ENCODE measurements at regions not wholly inside any gene's neighbourhood (a gene's known extent, or its start where the extent isn't known, plus 50 kb on each side); places are given as distances from the start of the nearest gene placed in this dataset.

- no peak for DNase-seq
- ChIA-PET POLR2A (no interaction called here), CTCF (no interaction called here)
- H3K27me3 ChIP-seq (replicated peaks in 2 of 5; ENCODE audit: control insufficient read depth in 4 of 5, insufficient read depth in 5 of 5, low read length in 4 of 5) = no peaks in the 10 kb centered on the region
- H3K9me3 ChIP-seq (ENCODE audit: control extremely low read depth in 1 of 5, control insufficient read depth in 4 of 5, insufficient read depth in 2 of 5, low read depth in 1 of 5, low read length in 4 of 5) = no peaks in the 10 kb centered on the region
- H3K27ac ChIP-seq (ENCODE audit: insufficient read depth in 1 of 2, low read depth in 1 of 2, low read length in 2 of 2, poor library complexity in 1 of 2, severe bottlenecking in 2 of 2) = no peak overlapping the region
- no peaks in the 10 kb centered on the region for H3K36me3 ChIP-seq (ENCODE audit: control insufficient read depth in 4 of 4, insufficient read depth in 4 of 4, low read length in 3 of 4)
- WGBS (ENCODE audit: insufficient coverage) = 83% methylated on average over 2 of the region's 7 CpGs
- H3K4me3 ChIP-seq (ENCODE audit: control insufficient read depth in 1 of 7, extremely low read depth in 1 of 7, insufficient read depth in 4 of 7, low read depth in 2 of 7, low read length in 6 of 7) = no peak overlapping the region
- no peaks in the 10 kb centered on the region for H3K4me1 ChIP-seq (ENCODE audit: control extremely low read depth in 1 of 4, control insufficient read depth in 4 of 4, insufficient read depth in 4 of 4, low read length in 3 of 4)
Measured at GRCh38 chr21:16650714-16651366, 862.0 kb upstream of the CXADR start.

DNA sequence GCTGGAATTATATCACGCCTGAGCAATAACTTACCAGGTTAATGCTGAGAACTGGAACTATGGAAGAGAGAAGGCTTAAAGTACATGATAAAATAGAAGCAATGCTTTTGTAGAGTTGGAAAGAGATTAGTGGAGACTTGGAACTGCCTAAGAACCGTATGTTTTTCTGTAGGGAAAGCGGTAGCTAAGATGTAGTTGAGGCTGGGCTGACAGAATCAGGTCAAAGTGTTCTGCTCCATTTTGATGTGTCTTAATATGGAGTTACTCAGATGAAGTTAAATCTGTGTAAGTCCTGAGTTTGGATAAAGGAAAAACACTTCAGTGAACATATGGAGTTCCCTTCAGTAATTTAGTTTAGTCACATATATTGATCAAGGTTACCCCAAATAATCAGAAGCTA is 860.9 kb upstream of the CXADR start:
- no peaks in the 10 kb centered on the region for H3K4me1 ChIP-seq (ENCODE audit: control extremely low read depth in 1 of 4, control insufficient read depth in 4 of 4, insufficient read depth in 4 of 4, low read length in 3 of 4)
- no peak overlapping the region for H3K4me3 ChIP-seq (ENCODE audit: control insufficient read depth in 1 of 7, extremely low read depth in 1 of 7, insufficient read depth in 4 of 7, low read depth in 2 of 7, low read length in 6 of 7)
- POLR2A ChIA-PET = no interaction called here
- WGBS (ENCODE audit: insufficient coverage) = 100% methylated on average over 3 of the region's 3 CpGs
- H3K36me3 ChIP-seq (ENCODE audit: control insufficient read depth in 4 of 4, insufficient read depth in 4 of 4, low read length in 3 of 4) = no peaks in the 10 kb centered on the region
- H3K9me3 ChIP-seq (ENCODE audit: control extremely low read depth in 1 of 5, control insufficient read depth in 4 of 5, insufficient read depth in 2 of 5, low read depth in 1 of 5, low read length in 4 of 5) = no peaks in the 10 kb centered on the region
- CTCF ChIA-PET = no interaction called here
- DNase-seq = no peak
- H3K27ac ChIP-seq (ENCODE audit: insufficient read depth in 1 of 2, low read depth in 1 of 2, low read length in 2 of 2, poor library complexity in 1 of 2, severe bottlenecking in 2 of 2) = no peak overlapping the region
- no peaks in the 10 kb centered on the region for H3K27me3 ChIP-seq (replicated peaks in 2 of 5; ENCODE audit: control insufficient read depth in 4 of 5, insufficient read depth in 5 of 5, low read length in 4 of 5)

DNA sequence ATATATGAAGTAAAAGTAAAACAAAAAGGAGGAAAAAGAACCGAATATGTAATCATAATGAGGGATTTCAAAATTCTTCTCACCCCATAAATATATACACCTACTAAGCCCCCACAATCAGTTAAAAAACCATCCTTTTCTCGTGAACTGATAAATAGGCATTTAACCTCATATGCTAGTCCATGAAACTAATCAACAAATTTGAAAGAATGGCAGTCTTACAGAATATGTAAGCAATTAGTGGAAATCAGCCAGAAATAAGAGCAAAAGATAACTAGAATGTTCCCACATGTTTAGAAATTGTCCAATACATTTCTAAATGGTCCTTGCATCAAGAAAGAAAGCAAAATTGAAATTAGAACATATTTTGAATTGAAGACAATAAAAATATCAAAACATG is 849.4 kb upstream of the CXADR start:
- no peak overlapping the region for H3K27ac ChIP-seq (ENCODE audit: insufficient read depth in 1 of 2, low read depth in 1 of 2, low read length in 2 of 2, poor library complexity in 1 of 2, severe bottlenecking in 2 of 2)
- CTCF ChIA-PET = no interaction called here
- H3K27me3 ChIP-seq (replicated peaks in 2 of 5; ENCODE audit: control insufficient read depth in 4 of 5, insufficient read depth in 5 of 5, low read length in 4 of 5) = no peaks in the 10 kb centered on the region
- POLR2A ChIA-PET = no interaction called here
- H3K36me3 ChIP-seq (ENCODE audit: control insufficient read depth in 4 of 4, insufficient read depth in 4 of 4, low read length in 3 of 4) = no peaks in the 10 kb centered on the region
- H3K4me3 ChIP-seq (ENCODE audit: control insufficient read depth in 1 of 7, extremely low read depth in 1 of 7, insufficient read depth in 4 of 7, low read depth in 2 of 7, low read length in 6 of 7) = no peak overlapping the region
- no peak for DNase-seq
- H3K4me1 ChIP-seq (ENCODE audit: control extremely low read depth in 1 of 4, control insufficient read depth in 4 of 4, insufficient read depth in 4 of 4, low read length in 3 of 4) = no peaks in the 10 kb centered on the region
- no peaks in the 10 kb centered on the region for H3K9me3 ChIP-seq (ENCODE audit: control extremely low read depth in 1 of 5, control insufficient read depth in 4 of 5, insufficient read depth in 2 of 5, low read depth in 1 of 5, low read length in 4 of 5)
- no CpG with 5 or more reads among the region's 2 CpGs for WGBS (ENCODE audit: insufficient coverage)

DNA sequence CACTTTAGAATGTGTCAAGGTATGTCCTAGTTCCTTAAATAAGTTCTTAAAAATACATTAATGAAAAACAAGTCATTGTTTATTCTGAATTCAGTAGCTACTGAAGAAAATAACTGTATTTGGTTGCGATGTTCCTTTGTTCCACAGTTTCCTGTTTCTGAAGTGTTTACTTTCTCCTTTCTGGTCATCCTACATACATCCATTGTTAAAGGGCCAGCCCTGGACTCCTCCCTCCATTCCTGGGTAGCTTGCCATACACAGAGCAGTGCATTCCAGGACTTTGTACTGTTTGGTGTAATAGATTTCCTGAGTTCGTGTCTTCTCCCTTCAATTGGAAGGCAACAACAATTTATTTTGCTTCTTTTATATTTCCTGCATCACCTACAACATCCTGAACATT is 845.4 kb upstream of the CXADR start:
- H3K36me3 ChIP-seq (ENCODE audit: control insufficient read depth in 4 of 4, insufficient read depth in 4 of 4, low read length in 3 of 4) = no peaks in the 10 kb centered on the region
- WGBS (ENCODE audit: insufficient coverage) = 100% methylated on average over 1 of the region's 2 CpGs
- H3K4me3 ChIP-seq (ENCODE audit: control insufficient read depth in 1 of 7, extremely low read depth in 1 of 7, insufficient read depth in 4 of 7, low read depth in 2 of 7, low read length in 6 of 7) = no peak overlapping the region
- no peak overlapping the region for H3K27ac ChIP-seq (ENCODE audit: insufficient read depth in 1 of 2, low read depth in 1 of 2, low read length in 2 of 2, poor library complexity in 1 of 2, severe bottlenecking in 2 of 2)
- H3K9me3 ChIP-seq (ENCODE audit: control extremely low read depth in 1 of 5, control insufficient read depth in 4 of 5, insufficient read depth in 2 of 5, low read depth in 1 of 5, low read length in 4 of 5) = no peaks in the 10 kb centered on the region
- CTCF ChIA-PET = no interaction called here
- DNase-seq = no peak
- no peaks in the 10 kb centered on the region for H3K27me3 ChIP-seq (replicated peaks in 2 of 5; ENCODE audit: control insufficient read depth in 4 of 5, insufficient read depth in 5 of 5, low read length in 4 of 5)
- POLR2A ChIA-PET = no interaction called here
- no peaks in the 10 kb centered on the region for H3K4me1 ChIP-seq (ENCODE audit: control extremely low read depth in 1 of 4, control insufficient read depth in 4 of 4, insufficient read depth in 4 of 4, low read length in 3 of 4)

DNA sequence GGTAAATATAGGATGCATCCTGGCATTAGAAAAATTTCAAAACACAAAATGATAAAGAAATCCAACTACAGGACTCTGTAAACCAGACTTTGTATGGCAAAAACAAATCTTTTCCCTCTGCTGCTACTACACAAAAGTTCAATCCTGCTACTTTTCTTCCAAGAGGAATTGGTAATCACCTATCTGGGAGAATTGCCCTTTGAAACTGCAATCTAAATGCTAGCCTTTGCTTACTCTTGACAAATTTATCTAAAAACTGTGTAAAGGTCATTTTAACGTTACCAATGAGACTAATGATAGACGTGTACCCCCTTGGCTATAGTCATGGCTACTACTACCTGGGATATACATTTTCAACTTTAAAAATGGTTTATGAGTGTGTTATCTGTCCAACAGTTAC is 837.9 kb upstream of the CXADR start:
- Histone ChIP-seq H3K4me3 (ENCODE audit: control insufficient read depth in 1 of 7, extremely low read depth in 1 of 7, insufficient read depth in 4 of 7, low read depth in 2 of 7, low read length in 6 of 7) (no peak overlapping the region), H3K36me3 (ENCODE audit: control insufficient read depth in 4 of 4, insufficient read depth in 4 of 4, low read length in 3 of 4) (no peaks in the 10 kb centered on the region), H3K9me3 (ENCODE audit: control extremely low read depth in 1 of 5, control insufficient read depth in 4 of 5, insufficient read depth in 2 of 5, low read depth in 1 of 5, low read length in 4 of 5) (no peaks in the 10 kb centered on the region), H3K4me1 (ENCODE audit: control extremely low read depth in 1 of 4, control insufficient read depth in 4 of 4, insufficient read depth in 4 of 4, low read length in 3 of 4) (no peaks in the 10 kb centered on the region), H3K27ac (ENCODE audit: insufficient read depth in 1 of 2, low read depth in 1 of 2, low read length in 2 of 2, poor library complexity in 1 of 2, severe bottlenecking in 2 of 2) (no peak overlapping the region), H3K27me3 (replicated peaks in 2 of 5; ENCODE audit: control insufficient read depth in 4 of 5, insufficient read depth in 5 of 5, low read length in 4 of 5) (no peaks in the 10 kb centered on the region)
- ChIA-PET CTCF (no interaction called here), POLR2A (no interaction called here)
- DNase-seq = no peak
- WGBS (ENCODE audit: insufficient coverage) = no CpG with 5 or more reads among the region's 2 CpGs

DNA sequence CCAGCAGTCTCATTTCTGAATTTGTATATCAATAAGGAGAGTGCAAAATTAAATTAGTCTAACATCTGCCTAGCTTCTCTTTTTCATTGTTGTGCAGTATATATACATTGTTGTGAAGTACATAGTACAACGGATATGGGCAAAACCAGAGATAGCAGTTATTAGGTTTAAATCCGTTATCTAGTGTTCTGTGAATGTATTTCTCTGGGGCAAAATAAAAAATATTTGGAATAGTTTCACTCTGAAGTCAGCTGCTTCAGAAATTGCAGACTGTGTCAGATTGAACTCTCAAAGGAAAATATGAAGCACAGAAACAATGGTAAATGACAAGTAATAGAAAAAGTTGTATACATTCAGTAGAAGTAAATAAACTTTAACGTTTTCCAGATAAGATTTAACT is 836.5 kb upstream of the CXADR start:
- ChIA-PET POLR2A (no interaction called here), CTCF (no interaction called here)
- Histone ChIP-seq H3K27me3 (replicated peaks in 2 of 5; ENCODE audit: control insufficient read depth in 4 of 5, insufficient read depth in 5 of 5, low read length in 4 of 5) (no peaks in the 10 kb centered on the region), H3K36me3 (ENCODE audit: control insufficient read depth in 4 of 4, insufficient read depth in 4 of 4, low read length in 3 of 4) (no peaks in the 10 kb centered on the region), H3K27ac (ENCODE audit: insufficient read depth in 1 of 2, low read depth in 1 of 2, low read length in 2 of 2, poor library complexity in 1 of 2, severe bottlenecking in 2 of 2) (no peak overlapping the region), H3K4me3 (ENCODE audit: control insufficient read depth in 1 of 7, extremely low read depth in 1 of 7, insufficient read depth in 4 of 7, low read depth in 2 of 7, low read length in 6 of 7) (no peak overlapping the region), H3K4me1 (ENCODE audit: control extremely low read depth in 1 of 4, control insufficient read depth in 4 of 4, insufficient read depth in 4 of 4, low read length in 3 of 4) (no peaks in the 10 kb centered on the region), H3K9me3 (ENCODE audit: control extremely low read depth in 1 of 5, control insufficient read depth in 4 of 5, insufficient read depth in 2 of 5, low read depth in 1 of 5, low read length in 4 of 5) (no peaks in the 10 kb centered on the region)
- no peak for DNase-seq
- 100% methylated on average over 2 of the region's 3 CpGs for WGBS (ENCODE audit: insufficient coverage)

DNA sequence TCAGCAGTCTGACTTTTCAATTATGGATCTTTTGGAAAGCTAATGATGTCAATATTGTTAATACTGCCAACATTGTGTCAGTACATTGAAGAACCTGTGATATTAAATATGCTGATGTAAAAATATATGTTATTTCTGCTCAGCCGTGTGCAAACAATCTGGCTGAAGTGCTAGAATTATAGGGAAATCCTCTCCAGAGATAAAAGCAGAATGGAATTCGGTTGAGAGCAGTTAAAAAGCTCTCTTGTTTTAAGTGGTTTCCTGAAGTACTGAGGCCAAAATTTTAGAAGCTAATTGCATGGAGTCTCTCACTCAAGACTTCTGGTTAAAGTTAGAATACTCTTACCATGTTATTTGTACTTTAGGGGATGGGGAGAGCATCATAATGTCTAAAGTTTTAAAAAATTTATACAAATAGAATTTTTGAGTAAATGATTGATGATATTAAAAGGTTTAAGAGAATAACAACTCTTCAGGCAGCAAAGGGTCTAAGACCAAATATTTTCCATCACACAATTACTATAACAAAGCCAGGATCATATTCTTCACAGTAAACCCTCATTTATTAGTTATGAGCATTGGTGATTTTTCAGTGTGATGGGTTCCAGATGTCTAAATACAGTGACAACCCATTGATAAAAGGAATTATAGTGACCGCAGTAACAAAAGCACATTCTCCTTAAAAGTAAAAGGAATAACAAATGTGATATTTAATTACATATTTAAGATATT is 834.2 kb upstream of the CXADR start:
- ChIA-PET CTCF (no interaction called here), POLR2A (no interaction called here)
- Histone ChIP-seq H3K27me3 (replicated peaks in 2 of 5; ENCODE audit: control insufficient read depth in 4 of 5, insufficient read depth in 5 of 5, low read length in 4 of 5) (no peaks in the 10 kb centered on the region), H3K9me3 (ENCODE audit: control extremely low read depth in 1 of 5, control insufficient read depth in 4 of 5, insufficient read depth in 2 of 5, low read depth in 1 of 5, low read length in 4 of 5) (no peaks in the 10 kb centered on the region), H3K4me3 (ENCODE audit: control insufficient read depth in 1 of 7, extremely low read depth in 1 of 7, insufficient read depth in 4 of 7, low read depth in 2 of 7, low read length in 6 of 7) (no peak overlapping the region), H3K4me1 (ENCODE audit: control extremely low read depth in 1 of 4, control insufficient read depth in 4 of 4, insufficient read depth in 4 of 4, low read length in 3 of 4) (no peaks in the 10 kb centered on the region), H3K27ac (ENCODE audit: insufficient read depth in 1 of 2, low read depth in 1 of 2, low read length in 2 of 2, poor library complexity in 1 of 2, severe bottlenecking in 2 of 2) (no peak overlapping the region), H3K36me3 (ENCODE audit: control insufficient read depth in 4 of 4, insufficient read depth in 4 of 4, low read length in 3 of 4) (no peaks in the 10 kb centered on the region)
- WGBS (ENCODE audit: insufficient coverage) = 73% methylated on average over 2 of the region's 3 CpGs
- DNase-seq = no peak
